ENCODE measurements at regions not wholly inside any gene's neighbourhood (a gene's known extent, or its start where the extent isn't known, plus 50 kb on each side); places are given as distances from the start of the nearest gene placed in this dataset.

DNA sequence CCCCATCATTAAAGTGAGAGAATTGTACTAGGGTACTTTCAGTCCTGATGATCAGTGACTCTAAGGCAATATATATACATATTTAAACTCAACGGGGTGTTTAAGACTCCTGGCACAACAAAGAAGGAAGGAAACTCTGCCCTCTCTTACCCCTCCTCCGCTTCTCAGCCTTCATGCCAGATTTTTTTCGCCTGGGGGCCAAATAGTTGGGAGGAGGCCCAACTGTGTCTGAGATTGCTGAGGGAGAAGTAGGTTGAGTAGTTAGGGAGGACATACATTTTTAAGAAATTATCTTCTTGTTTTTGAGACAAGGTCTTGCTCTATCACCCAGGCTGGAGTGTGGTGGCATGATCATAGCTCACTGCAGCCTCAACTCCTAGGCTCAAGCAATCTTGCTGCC is 127.7 kb upstream of the SHB start:
- Histone ChIP-seq H3K9me3 (ENCODE audit: low read length) (no peaks in the 10 kb centered on the region), H3K27me3 (ENCODE audit: insufficient read depth, low read length) (no peaks in the 10 kb centered on the region; the same call in 1 of the 2 replicates), H3K27ac (ENCODE audit: low read depth, low read length, poor library complexity, severe bottlenecking) (no peak overlapping the region)

DNA sequence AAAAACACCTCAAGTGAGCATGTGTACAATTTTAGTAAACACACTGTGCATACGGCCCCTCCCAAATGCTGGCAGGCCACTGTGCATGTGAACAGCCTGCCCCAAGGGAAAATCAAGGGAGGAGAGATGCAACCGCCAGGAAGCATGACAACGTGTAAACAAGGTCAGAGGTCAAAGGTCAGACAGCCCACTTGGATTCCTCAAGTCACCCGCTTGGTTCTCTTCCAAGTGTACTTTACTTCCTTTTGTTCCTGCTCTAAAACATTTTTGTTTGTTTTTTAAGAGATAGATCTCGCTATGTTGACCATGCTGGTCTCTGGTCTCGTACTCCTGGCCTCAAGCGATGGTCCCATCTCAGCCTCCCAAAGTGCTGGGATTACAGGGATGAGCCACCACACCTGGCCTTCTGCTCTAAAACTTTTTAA is 126.7 kb upstream of the SHB start:
- Histone ChIP-seq H3K9ac (ENCODE audit: low read length) (no peak overlapping the region), H3K4me1 (ENCODE audit: insufficient read depth, low read length, severe bottlenecking) (no peaks in the 10 kb centered on the region), H3K79me2 (ENCODE audit: insufficient read depth, low read length) (no peaks in the 10 kb centered on the region), H3K9me3 (ENCODE audit: low read length) (no peaks in the 10 kb centered on the region), H3K36me3 (ENCODE audit: insufficient read depth, low read length) (no peaks in the 10 kb centered on the region), H2AFZ (ENCODE audit: low read length) (no peak overlapping the region), H3K27ac (ENCODE audit: low read depth, low read length, poor library complexity, severe bottlenecking) (no peak overlapping the region), H4K20me1 (ENCODE audit: insufficient read depth, low read length) (no peaks in the 10 kb centered on the region), H3K4me3 (ENCODE audit: low read depth, low read length, poor library complexity, severe bottlenecking) (no peak overlapping the region), H3K27me3 (ENCODE audit: insufficient read depth, low read length) (no peaks in the 10 kb centered on the region; the same call in 1 of the 2 replicates), H3K4me2 (ENCODE audit: low read length) (no peak overlapping the region), H3K9me2 (ENCODE audit: low read depth, low read length) (no peaks in the 10 kb centered on the region), H3F3A (ENCODE audit: insufficient read depth, low read length) (no peaks in the 10 kb centered on the region)
- TF ChIP-seq, protein P1, sequence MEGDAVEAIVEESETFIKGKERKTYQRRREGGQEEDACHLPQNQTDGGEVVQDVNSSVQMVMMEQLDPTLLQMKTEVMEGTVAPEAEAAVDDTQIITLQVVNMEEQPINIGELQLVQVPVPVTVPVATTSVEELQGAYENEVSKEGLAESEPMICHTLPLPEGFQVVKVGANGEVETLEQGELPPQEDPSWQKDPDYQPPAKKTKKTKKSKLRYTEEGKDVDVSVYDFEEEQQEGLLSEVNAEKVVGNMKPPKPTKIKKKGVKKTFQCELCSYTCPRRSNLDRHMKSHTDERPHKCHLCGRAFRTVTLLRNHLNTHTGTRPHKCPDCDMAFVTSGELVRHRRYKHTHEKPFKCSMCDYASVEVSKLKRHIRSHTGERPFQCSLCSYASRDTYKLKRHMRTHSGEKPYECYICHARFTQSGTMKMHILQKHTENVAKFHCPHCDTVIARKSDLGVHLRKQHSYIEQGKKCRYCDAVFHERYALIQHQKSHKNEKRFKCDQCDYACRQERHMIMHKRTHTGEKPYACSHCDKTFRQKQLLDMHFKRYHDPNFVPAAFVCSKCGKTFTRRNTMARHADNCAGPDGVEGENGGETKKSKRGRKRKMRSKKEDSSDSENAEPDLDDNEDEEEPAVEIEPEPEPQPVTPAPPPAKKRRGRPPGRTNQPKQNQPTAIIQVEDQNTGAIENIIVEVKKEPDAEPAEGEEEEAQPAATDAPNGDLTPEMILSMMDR (IDR thresholded peaks at IDR 0.05; ENCODE audit: low read length), result no peak
- no peak for TF ChIP-seq EZH2 (IDR thresholded peaks at IDR 0.05; ENCODE audit: borderline replicate concordance, low read length)

More for the DNA sequence above, 127.7 kb upstream of the SHB start:
- H3K4me2 ChIP-seq (ENCODE audit: low read length), result no peak overlapping the region
- H3F3A ChIP-seq (ENCODE audit: insufficient read depth, low read length), result no peaks in the 10 kb centered on the region
- H3K79me2 ChIP-seq (ENCODE audit: insufficient read depth, low read length), result no peaks in the 10 kb centered on the region
- H3K4me3 ChIP-seq (ENCODE audit: low read depth, low read length, poor library complexity, severe bottlenecking), result no peak overlapping the region
- TF ChIP-seq, protein P1 (IDR thresholded peaks at IDR 0.05; ENCODE audit: low read length), result no peak
- TF ChIP-seq EZH2 (IDR thresholded peaks at IDR 0.05; ENCODE audit: borderline replicate concordance, low read length), result no peak
- no peaks in the 10 kb centered on the region for H3K4me1 ChIP-seq (ENCODE audit: insufficient read depth, low read length, severe bottlenecking)
- no peaks in the 10 kb centered on the region for H4K20me1 ChIP-seq (ENCODE audit: insufficient read depth, low read length)
- H3K36me3 ChIP-seq (ENCODE audit: insufficient read depth, low read length), result no peaks in the 10 kb centered on the region
- H3K9me2 ChIP-seq (ENCODE audit: low read depth, low read length), result no peaks in the 10 kb centered on the region
- H3K9ac ChIP-seq (ENCODE audit: low read length), result no peak overlapping the region
- no peak overlapping the region for H2AFZ ChIP-seq (ENCODE audit: low read length)

DNA sequence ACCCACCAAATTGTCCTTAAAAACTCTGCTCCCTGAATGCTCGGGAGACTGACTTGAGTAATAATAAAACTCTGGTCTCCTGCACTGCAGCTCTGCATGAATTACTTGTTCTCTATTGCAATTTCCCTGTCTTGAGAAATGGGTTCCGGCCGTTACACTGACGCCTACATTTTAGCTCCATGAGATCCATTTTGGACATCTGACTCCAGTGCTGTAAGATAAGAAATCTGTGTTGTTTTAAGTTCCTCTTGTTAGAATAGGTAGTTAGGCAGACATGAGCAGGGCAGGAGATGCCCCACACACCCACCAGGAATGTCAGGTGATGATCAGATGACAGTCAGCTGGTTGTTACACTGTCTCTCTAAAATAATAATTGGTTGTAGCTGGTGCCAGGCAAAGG is 125.8 kb upstream of the SHB start:
- H3K4me3 ChIP-seq (ENCODE audit: low read depth, low read length, poor library complexity, severe bottlenecking), result no peak overlapping the region
- no peak overlapping the region for H3K4me2 ChIP-seq (ENCODE audit: low read length)
- no peaks in the 10 kb centered on the region for H3K4me1 ChIP-seq (ENCODE audit: insufficient read depth, low read length, severe bottlenecking)
- H3K79me2 ChIP-seq (ENCODE audit: insufficient read depth, low read length), result no peaks in the 10 kb centered on the region
- H4K20me1 ChIP-seq (ENCODE audit: insufficient read depth, low read length), result no peaks in the 10 kb centered on the region
- H3K9me2 ChIP-seq (ENCODE audit: low read depth, low read length), result no peaks in the 10 kb centered on the region
- H3K36me3 ChIP-seq (ENCODE audit: insufficient read depth, low read length), result no peaks in the 10 kb centered on the region
- no peak overlapping the region for H3K9ac ChIP-seq (ENCODE audit: low read length)
- H3F3A ChIP-seq (ENCODE audit: insufficient read depth, low read length), result no peaks in the 10 kb centered on the region
- no peak overlapping the region for H3K27ac ChIP-seq (ENCODE audit: low read depth, low read length, poor library complexity, severe bottlenecking)
- no peak overlapping the region for H2AFZ ChIP-seq (ENCODE audit: low read length)
- H3K9me3 ChIP-seq (ENCODE audit: low read length), result no peaks in the 10 kb centered on the region
- no peak for TF ChIP-seq EZH2 (IDR thresholded peaks at IDR 0.05; ENCODE audit: borderline replicate concordance, low read length)
- TF ChIP-seq, protein P1 (IDR thresholded peaks at IDR 0.05; ENCODE audit: low read length), result no peak
- no peaks in the 10 kb centered on the region for H3K27me3 ChIP-seq (ENCODE audit: insufficient read depth, low read length)

Measured in OCI-LY1 (cell line).